ENCODE measurements at regions not wholly inside any gene's neighbourhood (a gene's known extent, or its start where the extent isn't known, plus 50 kb on each side); places are given as distances from the start of the nearest gene placed in this dataset.

DNA sequence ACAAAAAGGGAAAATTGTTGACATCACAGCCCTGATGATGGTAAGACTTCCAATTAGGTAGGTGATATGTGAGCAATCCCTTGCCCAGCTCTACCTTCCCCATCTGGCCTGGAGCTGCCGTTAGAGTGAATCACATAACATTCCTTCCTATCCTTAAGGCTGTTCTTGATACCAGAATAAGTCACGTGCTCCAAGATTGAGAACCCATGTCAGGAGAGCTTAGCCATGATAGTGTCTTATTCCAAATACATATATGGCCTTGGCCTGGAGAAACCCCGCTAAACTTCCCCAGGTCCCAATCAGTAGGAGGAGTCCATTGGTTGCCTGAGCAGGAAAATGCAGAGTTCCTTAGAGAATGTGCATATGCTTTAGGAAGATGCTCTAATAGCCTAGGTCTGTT, 70.0 kb upstream of the ACVR2A start:
- no peak overlapping the region for H3K4me3 ChIP-seq (ENCODE audit: low read length)
- no peak for DNase-seq (ENCODE audit: low read depth)
- TF ChIP-seq, protein P1, sequence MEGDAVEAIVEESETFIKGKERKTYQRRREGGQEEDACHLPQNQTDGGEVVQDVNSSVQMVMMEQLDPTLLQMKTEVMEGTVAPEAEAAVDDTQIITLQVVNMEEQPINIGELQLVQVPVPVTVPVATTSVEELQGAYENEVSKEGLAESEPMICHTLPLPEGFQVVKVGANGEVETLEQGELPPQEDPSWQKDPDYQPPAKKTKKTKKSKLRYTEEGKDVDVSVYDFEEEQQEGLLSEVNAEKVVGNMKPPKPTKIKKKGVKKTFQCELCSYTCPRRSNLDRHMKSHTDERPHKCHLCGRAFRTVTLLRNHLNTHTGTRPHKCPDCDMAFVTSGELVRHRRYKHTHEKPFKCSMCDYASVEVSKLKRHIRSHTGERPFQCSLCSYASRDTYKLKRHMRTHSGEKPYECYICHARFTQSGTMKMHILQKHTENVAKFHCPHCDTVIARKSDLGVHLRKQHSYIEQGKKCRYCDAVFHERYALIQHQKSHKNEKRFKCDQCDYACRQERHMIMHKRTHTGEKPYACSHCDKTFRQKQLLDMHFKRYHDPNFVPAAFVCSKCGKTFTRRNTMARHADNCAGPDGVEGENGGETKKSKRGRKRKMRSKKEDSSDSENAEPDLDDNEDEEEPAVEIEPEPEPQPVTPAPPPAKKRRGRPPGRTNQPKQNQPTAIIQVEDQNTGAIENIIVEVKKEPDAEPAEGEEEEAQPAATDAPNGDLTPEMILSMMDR (conservative IDR thresholded peaks at IDR 0.05; ENCODE audit: low read depth, low read length) = no peak

DNA sequence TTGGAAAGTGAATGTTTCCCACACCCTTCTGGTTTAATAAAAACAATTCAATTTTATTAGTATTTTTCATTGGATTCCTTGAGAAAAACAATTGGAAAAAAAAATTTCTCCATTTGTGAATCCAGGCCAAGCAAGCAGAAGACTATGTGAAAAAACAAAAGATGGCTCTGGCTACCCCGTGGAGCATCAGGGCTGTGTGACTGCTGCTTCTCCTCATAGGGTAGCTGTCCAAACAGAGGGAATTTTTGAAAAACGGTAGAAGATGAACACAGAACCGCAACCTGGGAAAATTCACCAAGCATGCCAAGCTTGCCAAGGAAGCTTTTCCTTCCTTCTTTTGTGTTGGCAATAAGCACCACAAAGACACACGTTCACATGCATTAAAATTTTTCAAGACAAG, 71.3 kb upstream of the ACVR2A start:
- H3K4me3 ChIP-seq (ENCODE audit: low read length) = no peak overlapping the region
- TF ChIP-seq, protein P1 (conservative IDR thresholded peaks at IDR 0.05; ENCODE audit: low read depth, low read length) = no peak

DNA sequence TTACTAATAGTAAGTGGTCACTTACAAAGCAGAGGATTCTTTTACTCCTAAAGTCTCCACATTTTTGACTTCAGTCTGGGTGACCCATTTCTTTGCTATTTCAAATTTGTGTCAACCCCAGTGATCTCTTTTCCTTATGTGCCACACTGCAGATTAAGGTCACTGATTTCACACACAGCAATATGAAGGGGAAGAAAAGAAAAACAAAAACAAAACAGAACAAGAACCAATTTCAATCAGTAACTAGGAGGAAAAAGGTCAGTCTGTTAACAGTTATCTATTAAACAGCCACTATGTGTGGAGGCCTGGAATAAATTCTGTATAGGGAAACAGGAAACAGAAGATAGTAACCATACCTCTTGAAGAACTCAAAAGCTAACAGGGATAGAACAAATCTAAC, 72.0 kb upstream of the ACVR2A start:
- DNase-seq (ENCODE audit: low read depth) = no peak
- H3K4me3 ChIP-seq (ENCODE audit: low read length) = no peak overlapping the region

More for the DNA sequence above, 71.3 kb upstream of the ACVR2A start:
- DNase-seq (ENCODE audit: low read depth) = no peak

DNA sequence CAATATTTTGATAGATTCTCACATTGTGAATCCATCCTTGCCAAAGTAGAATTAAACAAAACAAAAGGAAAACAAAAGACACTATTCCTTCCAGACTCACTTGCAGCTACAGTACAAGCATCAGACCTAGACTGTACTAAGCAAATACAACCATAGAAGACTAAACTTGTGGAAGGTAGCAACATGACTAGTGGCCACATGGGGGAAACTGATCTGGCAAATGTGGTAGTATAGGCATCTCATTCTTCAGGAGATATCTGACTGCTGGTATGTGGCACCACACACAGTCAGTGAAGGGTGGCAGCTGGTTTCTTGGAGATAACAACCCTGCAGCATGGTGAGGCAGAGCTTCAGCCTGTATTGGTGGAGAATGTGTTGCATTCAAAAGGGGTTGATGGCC, 81.0 kb upstream of the ACVR2A start:
- TF ChIP-seq, protein P1 (conservative IDR thresholded peaks at IDR 0.05; ENCODE audit: low read depth, low read length) = no peak
- DNase-seq (ENCODE audit: low read depth) = no peak
- no peak overlapping the region for H3K4me3 ChIP-seq (ENCODE audit: low read length)

More for the DNA sequence above, 72.0 kb upstream of the ACVR2A start:
- TF ChIP-seq, protein P1 (conservative IDR thresholded peaks at IDR 0.05; ENCODE audit: low read depth, low read length) = no peak

DNA sequence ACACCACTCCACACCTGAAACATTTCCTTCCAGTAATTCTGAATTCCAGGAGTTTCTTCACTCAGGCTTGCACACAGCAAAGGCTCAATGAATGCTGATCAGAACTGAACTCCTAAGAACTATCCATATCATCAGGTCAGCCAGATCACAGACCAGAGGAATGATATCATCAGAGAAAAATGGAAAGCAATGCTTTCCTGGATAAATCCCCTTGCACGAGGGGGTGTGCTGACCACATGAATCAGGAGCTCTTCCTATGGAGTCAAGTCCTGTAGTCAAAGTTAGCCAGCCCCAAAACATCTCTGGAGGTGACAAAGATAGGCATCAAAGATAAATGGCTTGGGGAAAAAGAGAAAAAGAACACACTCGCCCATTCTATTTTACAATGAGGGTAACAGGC, 83.8 kb upstream of the ACVR2A start:
- TF ChIP-seq, protein P1 (conservative IDR thresholded peaks at IDR 0.05; ENCODE audit: low read depth, low read length) = no peak
- no peak overlapping the region for H3K4me3 ChIP-seq (ENCODE audit: low read length)
- DNase-seq (ENCODE audit: low read depth) = no peak

DNA sequence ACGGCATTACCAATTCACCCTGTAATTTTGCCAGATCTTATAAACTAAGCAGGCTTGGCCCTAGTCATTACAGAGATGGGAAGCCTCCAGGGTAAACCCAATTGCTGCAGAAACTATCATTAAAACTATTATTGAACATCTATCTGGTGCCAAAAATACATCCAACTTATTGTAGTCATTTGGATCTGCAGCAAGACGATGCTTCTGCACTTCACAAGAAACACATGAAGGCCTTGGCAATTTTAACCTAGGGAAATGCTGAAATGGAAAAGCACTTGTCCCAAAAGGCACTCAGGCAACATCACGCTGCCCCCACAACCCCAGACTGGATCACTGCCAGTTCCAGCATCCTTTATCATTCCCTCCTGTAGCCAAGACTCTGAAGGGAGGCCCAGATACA, 85.3 kb upstream of the ACVR2A start:
- no peak for DNase-seq (ENCODE audit: low read depth)
- TF ChIP-seq, protein P1 (conservative IDR thresholded peaks at IDR 0.05; ENCODE audit: low read depth, low read length) = no peak
- H3K4me3 ChIP-seq (ENCODE audit: low read length) = no peak overlapping the region

DNA sequence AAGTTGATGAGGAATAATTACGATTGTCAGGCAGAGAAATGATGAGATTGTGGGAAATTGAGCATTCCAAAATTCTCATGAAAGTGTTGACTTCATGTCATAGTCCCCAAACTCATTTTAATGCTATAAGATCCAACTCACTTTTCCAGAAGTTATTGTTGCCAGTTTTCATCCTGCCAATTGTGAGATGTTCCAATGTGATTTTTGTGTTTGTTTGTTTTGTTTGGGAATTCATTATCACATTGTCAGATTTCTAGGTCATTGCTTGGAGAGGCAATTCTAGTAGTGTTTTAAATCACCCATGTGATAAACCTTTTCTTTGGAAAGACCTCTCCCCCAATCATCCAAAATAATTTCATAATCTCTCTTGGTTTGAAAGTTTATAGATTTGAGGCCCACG, 86.0 kb upstream of the ACVR2A start:
- no peak overlapping the region for H3K4me3 ChIP-seq (ENCODE audit: low read length)
- TF ChIP-seq, protein P1 (conservative IDR thresholded peaks at IDR 0.05; ENCODE audit: low read depth, low read length) = no peak
- DNase-seq (ENCODE audit: low read depth) = no peak
